ENCODE measurements at regions not wholly inside any gene's neighbourhood (a gene's known extent, or its start where the extent isn't known, plus 50 kb on each side); places are given as distances from the start of the nearest gene placed in this dataset.

DNA sequence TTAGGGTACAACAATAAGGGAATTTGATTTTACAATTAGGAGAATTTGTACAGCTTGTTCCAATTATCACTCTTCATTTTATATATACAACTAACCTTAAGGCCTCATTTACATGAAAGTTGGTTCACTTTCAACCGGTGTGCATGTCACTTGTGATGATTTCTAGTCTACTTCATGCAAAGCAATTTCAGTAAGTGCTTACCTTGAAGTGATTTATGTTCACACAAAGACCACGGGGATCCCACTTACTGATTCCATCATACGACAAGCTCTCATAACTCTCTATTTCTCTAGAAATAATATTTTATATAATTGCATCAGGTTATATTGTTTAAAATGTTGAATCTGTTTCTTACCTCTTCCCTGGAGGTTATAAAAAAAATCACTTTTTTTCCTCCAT lies 100.3 kb upstream of the CHODL start:
- no peak overlapping the region for H3K27ac Mint-ChIP-seq
- no peak for DNase-seq
- H3K9me3 Mint-ChIP-seq, result peaks cover 4% of the 10 kb centered on the region
- Histone ChIP-seq H3K9ac (ENCODE audit: extremely low read depth, low read length, poor library complexity, severe bottlenecking) (no peak overlapping the region), H3K27me3 (ENCODE audit: control insufficient read depth, insufficient read depth, low read length, poor library complexity, severe bottlenecking) (no peaks in the 10 kb centered on the region), H3K4me3 (ENCODE audit: low read length) (no peak overlapping the region), H3K9me3 (ENCODE audit: control insufficient read depth, low read length) (no peaks in the 10 kb centered on the region), H3K27ac (ENCODE audit: low read depth, low read length) (no peak overlapping the region), H3K4me1 (ENCODE audit: control insufficient read depth, insufficient read depth, low read length) (no peaks in the 10 kb centered on the region), H3K36me3 (ENCODE audit: control insufficient read depth, insufficient read depth, low read length) (no peaks in the 10 kb centered on the region)
- H3K4me3 Mint-ChIP-seq, result no peak overlapping the region
- no peaks in the 10 kb centered on the region for H3K4me1 Mint-ChIP-seq
- H3K27me3 Mint-ChIP-seq (ENCODE audit: insufficient read depth), result no peaks in the 10 kb centered on the region
- no peak for TF ChIP-seq CTCF (conservative IDR thresholded peaks at IDR 0.05)
- no peaks in the 10 kb centered on the region for H3K36me3 Mint-ChIP-seq (ENCODE audit: low read depth)
- 88 to 92% methylated on average over 1 to 2 of the region's 3 CpGs for WGBS, 2 experiments (ENCODE audit: insufficient coverage in 1 of 2, insufficient read length in 1 of 2)

DNA sequence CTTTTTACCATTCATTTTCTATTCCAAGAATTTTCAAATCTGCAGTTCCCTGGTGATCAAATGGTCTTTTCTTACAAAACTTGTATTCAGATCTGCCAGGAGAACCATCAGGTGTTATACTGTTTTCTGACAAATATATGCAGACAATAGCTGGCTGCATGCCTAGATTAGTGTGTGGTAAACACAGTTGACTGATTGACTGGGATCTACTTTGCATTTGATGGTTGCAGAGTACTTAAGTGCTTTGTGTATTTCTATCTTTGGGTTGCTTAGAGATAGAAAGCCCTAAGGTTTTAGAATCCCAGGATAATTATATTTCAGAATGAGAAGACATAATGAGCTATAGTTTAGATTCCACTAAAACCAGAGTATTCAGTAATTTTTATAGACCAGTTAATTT lies 102.0 kb upstream of the CHODL start:
- H3K36me3 Mint-ChIP-seq (ENCODE audit: low read depth), result no peaks in the 10 kb centered on the region

GRCh38 chr21:18138507-18138906 lies 106.1 kb upstream of the CHODL start:
- Mint-ChIP-seq H3K4me3 (no peak overlapping the region), H3K27ac (no peak overlapping the region), H3K36me3 (ENCODE audit: low read depth) (no peaks in the 10 kb centered on the region), H3K9me3 (no peaks in the 10 kb centered on the region), H3K27me3 (ENCODE audit: insufficient read depth) (no peaks in the 10 kb centered on the region), H3K4me1 (no peaks in the 10 kb centered on the region)
- DNase-seq, result no peak
- no peak for TF ChIP-seq CTCF (conservative IDR thresholded peaks at IDR 0.05)
- no peak overlapping the region for H3K27ac ChIP-seq (ENCODE audit: low read depth, low read length)
- no peaks in the 10 kb centered on the region for H3K27me3 ChIP-seq (ENCODE audit: control insufficient read depth, insufficient read depth, low read length, poor library complexity, severe bottlenecking)
- H3K36me3 ChIP-seq (ENCODE audit: control insufficient read depth, insufficient read depth, low read length), result no peaks in the 10 kb centered on the region
- no peaks in the 10 kb centered on the region for H3K4me1 ChIP-seq (ENCODE audit: control insufficient read depth, insufficient read depth, low read length)
- 87 to 93% methylated on average over 3 of the region's 3 CpGs for WGBS, 2 experiments (ENCODE audit: insufficient coverage in 1 of 2, insufficient read length in 1 of 2)
- H3K4me3 ChIP-seq (ENCODE audit: low read length), result no peak overlapping the region
- H3K9me3 ChIP-seq (ENCODE audit: control insufficient read depth, low read length), result no peaks in the 10 kb centered on the region
- H3K9ac ChIP-seq (ENCODE audit: extremely low read depth, low read length, poor library complexity, severe bottlenecking), result no peak overlapping the region

More for the DNA sequence above, 102.0 kb upstream of the CHODL start:
- Histone ChIP-seq H3K27me3 (ENCODE audit: control insufficient read depth, insufficient read depth, low read length, poor library complexity, severe bottlenecking) (no peaks in the 10 kb centered on the region), H3K36me3 (ENCODE audit: control insufficient read depth, insufficient read depth, low read length) (no peaks in the 10 kb centered on the region), H3K9me3 (ENCODE audit: control insufficient read depth, low read length) (no peaks in the 10 kb centered on the region), H3K9ac (ENCODE audit: extremely low read depth, low read length, poor library complexity, severe bottlenecking) (no peak overlapping the region), H3K4me3 (ENCODE audit: low read length) (no peak overlapping the region), H3K27ac (ENCODE audit: low read depth, low read length) (no peak overlapping the region), H3K4me1 (ENCODE audit: control insufficient read depth, insufficient read depth, low read length) (no peaks in the 10 kb centered on the region)
- H3K27ac Mint-ChIP-seq, result no peak overlapping the region
- H3K9me3 Mint-ChIP-seq, result peaks cover 4% of the 10 kb centered on the region
- DNase-seq, result no peak
- no peak for TF ChIP-seq CTCF (conservative IDR thresholded peaks at IDR 0.05)
- no peaks in the 10 kb centered on the region for H3K4me1 Mint-ChIP-seq
- H3K27me3 Mint-ChIP-seq (ENCODE audit: insufficient read depth), result no peaks in the 10 kb centered on the region
- no peak overlapping the region for H3K4me3 Mint-ChIP-seq

Measured in endodermal cell (in vitro differentiated cells).